GM19043 (cell line): ENCODE measurements at regions not wholly inside any gene's neighbourhood (a gene's known extent, or its start where the extent isn't known, plus 50 kb on each side); places are given as distances from the start of the nearest gene placed in this dataset.

Experiments used
- ATAC-seq: cut with Tn5 transposase; IDR thresholded peaks from one replicate; pipeline ENCODE4 v1.9.1; 2021; ENCODE audit warnings: low read depth; ENCODE audit not compliant: unreplicated experiment

DNA sequence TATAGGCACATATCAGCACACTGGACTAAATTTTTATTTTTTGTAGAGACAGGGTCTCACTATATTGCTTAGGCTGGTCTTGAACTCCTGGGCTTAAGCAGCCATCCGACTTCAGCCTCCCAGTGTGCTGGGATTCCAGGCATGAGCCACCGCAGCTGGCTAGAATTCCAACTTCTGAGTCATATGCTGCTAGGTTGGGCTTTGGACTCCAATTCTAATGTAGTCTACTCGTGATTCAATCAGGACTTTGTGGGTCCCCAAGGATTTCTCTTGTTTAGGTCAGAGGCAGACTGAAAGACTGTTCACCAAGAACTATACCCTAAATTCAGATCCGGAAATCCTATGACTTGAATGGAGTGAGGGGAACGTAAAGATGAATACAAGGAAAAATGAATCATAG is 68.2 kb upstream of the CHD1 start:
- no peak for ATAC-seq

DNA sequence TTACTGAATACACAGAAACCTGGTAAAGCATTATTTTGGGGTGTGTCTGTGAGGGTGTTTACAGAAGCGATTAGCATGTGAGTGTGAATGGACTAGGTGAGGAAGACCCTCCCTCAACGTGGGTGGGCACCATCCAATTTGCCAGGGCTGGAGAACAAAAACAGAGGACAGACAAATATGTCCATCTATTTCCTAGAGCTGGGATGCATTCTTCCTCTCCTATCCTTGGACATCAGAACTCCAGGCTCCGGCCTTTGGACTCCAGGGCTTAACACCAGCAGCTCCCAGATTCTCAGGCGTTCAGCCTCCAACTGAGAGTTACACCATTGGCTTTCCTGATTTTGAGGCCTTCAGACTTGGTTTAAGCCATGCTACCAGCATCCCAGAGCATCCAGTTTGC is 65.8 kb upstream of the CHD1 start:
- ATAC-seq: no peak

DNA sequence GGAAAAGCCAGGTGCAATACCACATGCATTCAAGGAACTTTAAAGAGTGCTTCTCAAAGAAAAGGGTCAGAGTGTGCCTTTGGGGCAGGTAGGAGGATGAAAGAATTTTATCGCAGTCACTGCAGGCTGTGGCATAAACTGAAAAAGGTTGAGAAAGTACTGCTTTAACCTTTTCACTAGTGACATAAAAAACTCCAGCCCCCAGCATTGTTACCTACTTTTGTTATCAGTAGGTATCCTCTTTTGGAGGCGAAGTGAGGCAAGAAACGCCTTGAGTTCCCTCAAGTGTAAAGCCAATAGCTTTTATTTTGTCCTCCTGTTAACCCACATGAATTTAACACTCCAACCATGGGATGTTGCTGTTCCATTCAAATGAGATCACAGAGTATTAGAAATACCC is 64.7 kb upstream of the CHD1 start:
- ATAC-seq: no peak

DNA sequence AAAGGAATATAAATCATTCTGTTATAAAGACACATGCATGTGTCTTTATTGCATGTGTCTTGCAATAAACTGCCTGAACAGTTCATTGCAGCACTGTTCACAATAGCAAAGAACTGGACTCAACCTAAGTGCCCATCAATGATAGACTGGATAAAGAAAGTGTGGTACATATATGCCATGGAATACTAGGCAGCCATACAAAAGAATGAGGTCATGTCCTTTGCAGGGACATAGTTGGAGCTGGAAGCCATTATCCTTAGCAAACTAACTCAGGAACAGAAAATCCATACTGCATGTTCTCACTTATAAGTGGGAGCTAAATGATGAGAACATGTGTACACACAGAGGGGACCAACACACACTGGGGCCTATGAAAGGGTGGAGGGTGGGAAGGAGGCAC is 63.7 kb upstream of the CHD1 start:
- ATAC-seq: no peak

DNA sequence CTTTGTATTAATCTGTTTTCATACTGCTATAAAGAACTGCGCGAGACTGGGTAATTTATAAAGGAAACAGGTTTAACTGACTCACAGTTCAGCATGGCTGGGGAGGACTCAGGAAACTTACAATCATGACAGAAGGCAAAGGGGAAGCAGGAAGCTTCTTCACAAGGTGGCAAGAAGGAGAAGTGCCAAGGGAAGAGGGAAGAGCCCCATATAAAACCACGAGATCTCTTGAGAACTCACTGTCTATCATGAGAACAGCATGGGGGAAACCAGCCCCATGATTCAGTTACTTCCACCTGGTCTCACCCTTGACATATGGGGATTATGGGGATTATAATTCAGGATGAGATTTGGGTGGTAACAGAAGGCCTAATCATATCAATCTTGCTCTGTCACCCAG is 60.9 kb upstream of the CHD1 start:
- no peak for ATAC-seq

DNA sequence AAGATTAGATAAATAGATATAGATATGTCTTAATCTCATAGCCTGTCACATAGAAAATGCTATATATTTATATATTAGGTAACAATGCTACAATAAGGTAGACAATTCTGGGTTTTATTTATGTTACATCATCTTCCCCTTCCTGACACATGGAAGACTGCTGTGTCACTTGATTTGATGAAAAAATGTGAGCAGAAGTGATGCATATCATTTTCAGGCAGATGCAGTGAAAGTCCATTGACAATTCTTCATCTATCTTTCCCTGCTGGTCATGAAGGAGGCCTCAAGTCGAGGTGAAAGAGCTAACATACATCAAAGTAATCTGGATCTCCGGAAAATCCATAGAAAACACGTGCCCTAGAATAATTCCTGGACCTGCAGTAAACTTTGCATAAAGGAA is 57.8 kb upstream of the CHD1 start:
- ATAC-seq: no peak

DNA sequence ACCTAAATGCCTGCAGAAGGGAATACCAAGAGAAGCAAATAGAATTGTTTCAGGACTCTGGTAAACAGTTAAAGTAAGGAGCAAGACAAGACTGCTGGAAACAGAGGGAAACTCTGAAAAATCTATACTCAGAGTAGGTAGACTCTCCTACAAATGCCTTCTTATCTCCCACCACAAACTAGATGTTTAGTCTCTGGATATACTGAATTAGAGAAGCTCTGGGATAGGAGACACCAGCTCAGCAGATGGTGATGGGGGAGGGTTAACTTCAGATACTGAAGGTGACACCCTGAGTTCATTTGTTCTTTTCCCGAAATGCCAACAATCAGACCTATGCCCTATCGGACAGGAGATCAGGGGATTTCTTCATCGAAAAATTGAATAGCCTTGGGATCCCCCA is 54.1 kb upstream of the CHD1 start:
- no peak for ATAC-seq
